ENCODE measurements at regions not wholly inside any gene's neighbourhood (a gene's known extent, or its start where the extent isn't known, plus 50 kb on each side); places are given as distances from the start of the nearest gene placed in this dataset.

GRCh38 chr14:101169267-101169666 lies 265.7 kb upstream of the RTL1 start:
- DNase-seq, result no peak
- H3K27me3 ChIP-seq (replicated peaks), result no peaks in the 10 kb centered on the region
- TF ChIP-seq, protein P1, sequence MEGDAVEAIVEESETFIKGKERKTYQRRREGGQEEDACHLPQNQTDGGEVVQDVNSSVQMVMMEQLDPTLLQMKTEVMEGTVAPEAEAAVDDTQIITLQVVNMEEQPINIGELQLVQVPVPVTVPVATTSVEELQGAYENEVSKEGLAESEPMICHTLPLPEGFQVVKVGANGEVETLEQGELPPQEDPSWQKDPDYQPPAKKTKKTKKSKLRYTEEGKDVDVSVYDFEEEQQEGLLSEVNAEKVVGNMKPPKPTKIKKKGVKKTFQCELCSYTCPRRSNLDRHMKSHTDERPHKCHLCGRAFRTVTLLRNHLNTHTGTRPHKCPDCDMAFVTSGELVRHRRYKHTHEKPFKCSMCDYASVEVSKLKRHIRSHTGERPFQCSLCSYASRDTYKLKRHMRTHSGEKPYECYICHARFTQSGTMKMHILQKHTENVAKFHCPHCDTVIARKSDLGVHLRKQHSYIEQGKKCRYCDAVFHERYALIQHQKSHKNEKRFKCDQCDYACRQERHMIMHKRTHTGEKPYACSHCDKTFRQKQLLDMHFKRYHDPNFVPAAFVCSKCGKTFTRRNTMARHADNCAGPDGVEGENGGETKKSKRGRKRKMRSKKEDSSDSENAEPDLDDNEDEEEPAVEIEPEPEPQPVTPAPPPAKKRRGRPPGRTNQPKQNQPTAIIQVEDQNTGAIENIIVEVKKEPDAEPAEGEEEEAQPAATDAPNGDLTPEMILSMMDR (IDR thresholded peaks at IDR 0.05; ENCODE audit: low read depth, low read length, missing control alignments), result no peak
- no peak overlapping the region for H3K27ac ChIP-seq
- no peaks in the 10 kb centered on the region for H3K36me3 ChIP-seq (replicated peaks)
- in situ Hi-C loops (cut with HindIII; ENCODE audit: low pct_ligation_motif_present, low sequenced_read_pairs), result no loop called here
- no peak overlapping the region for H3K4me3 ChIP-seq (ENCODE audit: low read depth, low read length)

GRCh38 chr14:101171650-101172049 lies 268.1 kb upstream of the RTL1 start:
- Histone ChIP-seq H3K36me3 (replicated peaks) (no peaks in the 10 kb centered on the region), H3K27me3 (replicated peaks) (no peaks in the 10 kb centered on the region), H3K4me3 (ENCODE audit: low read depth, low read length) (no peak overlapping the region), H3K27ac (no peak overlapping the region)
- DNase-seq, result no peak
- in situ Hi-C loops (cut with HindIII; ENCODE audit: low pct_ligation_motif_present, low sequenced_read_pairs), result no loop called here
- TF ChIP-seq, protein P1 (IDR thresholded peaks at IDR 0.05; ENCODE audit: low read depth, low read length, missing control alignments), result no peak

GRCh38 chr14:101173698-101174521 lies 270.4 kb upstream of the RTL1 start:
- Histone ChIP-seq H3K27me3 (replicated peaks) (no peaks in the 10 kb centered on the region), H3K36me3 (replicated peaks) (no peaks in the 10 kb centered on the region), H3K27ac (no peak overlapping the region), H3K4me3 (ENCODE audit: low read depth, low read length) (no peak overlapping the region)
- DNase-seq, result no peak
- TF ChIP-seq, protein P1 (IDR thresholded peaks at IDR 0.05; ENCODE audit: low read depth, low read length, missing control alignments), result no peak
- in situ Hi-C loops (cut with HindIII; ENCODE audit: low pct_ligation_motif_present, low sequenced_read_pairs), result no loop called here

DNA sequence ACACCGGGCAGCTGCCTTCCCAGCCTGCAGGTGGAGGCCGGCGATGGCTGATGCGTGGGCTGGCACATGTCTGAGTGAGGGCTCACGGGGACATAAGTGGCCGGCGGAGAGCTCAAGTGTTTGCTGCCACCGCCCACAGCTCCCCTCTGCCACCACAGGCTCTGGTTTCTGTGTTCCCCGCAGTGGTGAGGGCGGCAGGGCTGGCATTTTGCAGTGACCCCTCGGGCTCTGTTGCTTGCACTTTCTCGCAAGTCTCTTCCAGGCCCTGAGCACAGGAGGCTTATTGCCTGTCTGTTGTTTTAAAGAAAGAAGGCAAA lies 271.0 kb upstream of the RTL1 start:
- Histone ChIP-seq H3K27me3 (replicated peaks) (no peaks in the 10 kb centered on the region), H3K4me3 (ENCODE audit: low read depth, low read length) (no peak overlapping the region), H3K36me3 (replicated peaks) (no peaks in the 10 kb centered on the region), H3K27ac (no peak overlapping the region)
- in situ Hi-C loops (cut with HindIII; ENCODE audit: low pct_ligation_motif_present, low sequenced_read_pairs), result no loop called here
- TF ChIP-seq, protein P1 (IDR thresholded peaks at IDR 0.05; ENCODE audit: low read depth, low read length, missing control alignments), result no peak
- no peak for DNase-seq

DNA sequence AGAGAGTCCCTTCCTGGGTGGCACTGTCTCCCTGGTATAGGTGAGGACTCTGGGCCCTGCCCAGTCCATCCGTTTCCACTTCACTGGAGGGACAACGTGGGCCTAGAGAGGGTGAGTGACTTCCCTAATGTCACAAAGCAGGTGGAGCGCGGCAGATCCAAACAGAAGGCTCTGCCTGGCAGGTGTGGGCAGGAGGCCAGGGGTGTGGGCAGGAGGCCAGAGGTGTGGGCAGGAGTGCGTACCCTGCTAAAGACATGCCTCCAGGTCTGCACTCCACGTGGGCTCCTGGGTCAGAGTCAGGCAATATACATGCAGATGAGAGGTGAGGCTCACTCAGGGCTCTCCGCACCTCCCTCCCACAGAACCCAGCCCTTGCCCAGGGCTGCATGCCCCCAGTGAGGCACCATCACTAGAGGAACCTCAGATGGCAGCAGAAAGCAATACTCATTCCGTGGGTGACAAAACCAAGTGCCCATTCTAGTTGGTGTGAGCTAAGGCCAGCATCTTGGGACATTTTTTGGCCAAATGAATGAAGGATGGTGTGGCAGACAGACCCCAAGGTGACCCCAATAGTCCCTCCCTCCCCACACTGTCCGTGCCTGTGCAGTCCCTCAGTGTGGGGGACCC lies 271.6 kb upstream of the RTL1 start:
- in situ Hi-C loops (cut with HindIII; ENCODE audit: low pct_ligation_motif_present, low sequenced_read_pairs), result no loop called here

More for the DNA sequence above, 271.6 kb upstream of the RTL1 start:
- no peak for DNase-seq
- Histone ChIP-seq H3K36me3 (replicated peaks) (no peaks in the 10 kb centered on the region), H3K27ac (no peak overlapping the region), H3K4me3 (ENCODE audit: low read depth, low read length) (no peak overlapping the region), H3K27me3 (replicated peaks) (no peaks in the 10 kb centered on the region)
- TF ChIP-seq, protein P1 (IDR thresholded peaks at IDR 0.05; ENCODE audit: low read depth, low read length, missing control alignments), result no peak

Measured in brain microvascular endothelial cell (primary cell).